SH-SY5Y (cell line): ENCODE measurements at regions not wholly inside any gene's neighbourhood (a gene's known extent, or its start where the extent isn't known, plus 50 kb on each side); places are given as distances from the start of the nearest gene placed in this dataset.

ENCODE experiments used
- GATA2 ChIP-seq: IDR thresholded peaks from 2 replicates; pipeline ENCODE4 v1.6.1; 2011; ENCODE audit warnings: mild to moderate bottlenecking, low read depth, low read length
- GATA3 ChIP-seq: IDR thresholded peaks from 2 replicates; pipeline ENCODE4 v1.6.1; 2011; ENCODE audit warnings: low read depth, mild to moderate bottlenecking, low read length, moderate library complexity

DNA sequence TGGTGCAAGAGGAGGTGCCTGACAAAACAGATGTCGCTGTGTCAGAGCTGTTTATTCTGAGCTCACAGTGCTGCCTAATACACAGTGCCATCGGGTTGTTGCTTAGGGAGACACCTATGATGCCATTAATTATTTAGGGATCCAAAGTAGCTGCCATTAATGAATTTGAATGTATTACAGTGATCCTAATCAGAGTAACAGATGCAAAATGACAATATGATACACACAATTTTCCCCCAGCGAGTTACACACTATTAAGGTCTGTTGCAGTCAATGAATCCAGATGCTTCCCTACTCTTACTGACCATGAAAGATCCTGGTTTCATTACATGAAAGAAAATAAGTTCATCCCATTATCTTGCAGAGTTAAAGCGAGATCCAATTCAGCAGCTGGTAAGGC lies 91.3 kb downstream of the RWDD3 start:
- TF ChIP-seq GATA2 (peak; percentile 33), GATA3 (peak; percentile 20; the same call in 1 of the 2 replicates)
